HG03342 (cell line): ENCODE measurements at regions not wholly inside any gene's neighbourhood (a gene's known extent, or its start where the extent isn't known, plus 50 kb on each side); places are given as distances from the start of the nearest gene placed in this dataset.
A peak's percentile ranks its signal among the peaks of the same experiment; 100 is the strongest.

ENCODE experiments used
- ATAC-seq: cut with Tn5 transposase; IDR thresholded peaks from one replicate; pipeline ENCODE4 v1.9.1; 2021; ENCODE audit warnings: mild to moderate bottlenecking, moderate library complexity; ENCODE audit not compliant: unreplicated experiment

GRCh38 chr3:159828542-159828943 is 160.1 kb upstream of the IL12A start:
- no peak for ATAC-seq

- ATAC-seq: no peak
Observed at GRCh38 chr3:159829056-159829455, 159.6 kb upstream of the IL12A start.

GRCh38 chr3:159829539-159830227 is 159.0 kb upstream of the IL12A start:
- no peak for ATAC-seq

- no peak for ATAC-seq
Observed at GRCh38 chr3:159830523-159831154, 158.0 kb upstream of the IL12A start.

GRCh38 chr3:159831466-159831865 is 157.2 kb upstream of the IL12A start:
- ATAC-seq: peak; percentile 40

- ATAC-seq: peak; percentile 94
Observed at GRCh38 chr3:159832024-159832423, 156.6 kb upstream of the IL12A start.

- ATAC-seq: no peak
Observed at GRCh38 chr3:159835126-159835525, 153.5 kb upstream of the IL12A start.

- ATAC-seq: no peak
Observed at GRCh38 chr3:159837725-159838124, 150.9 kb upstream of the IL12A start.

GRCh38 chr3:159838938-159839337 is 149.7 kb upstream of the IL12A start:
- ATAC-seq: no peak

GRCh38 chr3:159839561-159840379 is 148.9 kb upstream of the IL12A start, which contains the start of gene SCHIP1:
Gene SCHIP1 (plus strand): TSS chr3:159839861.
- no peak for ATAC-seq

GRCh38 chr3:159840703-159841299 is 147.8 kb upstream of the IL12A start:
- ATAC-seq: no peak

- ATAC-seq: no peak
Observed at GRCh38 chr3:159841766-159842165, 146.9 kb upstream of the IL12A start.

GRCh38 chr3:159843840-159844730 is 144.6 kb upstream of the IL12A start:
- ATAC-seq: no peak

- no peak for ATAC-seq
Observed at GRCh38 chr3:159844801-159845261, 143.8 kb upstream of the IL12A start.

GRCh38 chr3:159845737-159846136 is 142.9 kb upstream of the IL12A start:
- ATAC-seq: no peak

GRCh38 chr3:159846255-159846654 is 142.4 kb upstream of the IL12A start:
- no peak for ATAC-seq

- no peak for ATAC-seq
Observed at GRCh38 chr3:159848348-159849118, 140.1 kb upstream of the IL12A start.

- ATAC-seq: no peak
Observed at GRCh38 chr3:159850481-159850880, 138.2 kb upstream of the IL12A start.

GRCh38 chr3:159852266-159852665 is 136.4 kb upstream of the IL12A start:
- ATAC-seq: no peak
